ENCODE measurements at regions not wholly inside any gene's neighbourhood (a gene's known extent, or its start where the extent isn't known, plus 50 kb on each side); places are given as distances from the start of the nearest gene placed in this dataset.

GRCh38 chr10:44801383-44802327 lies 109.5 kb upstream of the TMEM72 start:
- no peak for DNase-seq (ENCODE audit: low spot score in 2 of 2)
- no peaks in the 10 kb centered on the region for H3K4me1 Mint-ChIP-seq

DNA sequence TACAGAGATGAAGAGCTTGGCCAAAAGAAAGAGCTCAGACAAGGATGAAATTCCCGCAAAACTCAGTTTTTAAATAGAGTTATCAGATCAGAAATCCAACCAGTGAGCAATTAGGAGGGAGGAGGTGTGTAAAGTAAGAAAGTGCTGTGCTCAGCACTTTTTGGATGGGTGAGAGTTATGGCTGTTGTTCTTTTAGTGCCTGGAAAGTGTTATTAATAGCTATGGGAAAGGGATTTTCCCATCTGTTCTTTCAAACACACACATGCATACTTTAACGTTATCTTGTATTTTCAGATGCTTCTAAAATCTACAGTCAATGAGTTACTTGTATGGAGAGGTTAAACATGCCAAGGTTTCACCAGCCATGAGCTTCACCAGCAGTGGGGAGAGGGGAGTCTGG lies 107.3 kb upstream of the TMEM72 start:
- peaks cover 54% of the 10 kb centered on the region for H3K27me3 Mint-ChIP-seq
- DNase-seq (ENCODE audit: low spot score in 2 of 2) (no peak), ATAC-seq (replicated peaks; ENCODE audit: extremely low read depth, poor library complexity, severe bottlenecking) (no peak)
- no peaks in the 10 kb centered on the region for H3K36me3 Mint-ChIP-seq (ENCODE audit: insufficient read depth)
- H3K4me1 Mint-ChIP-seq: no peaks in the 10 kb centered on the region
- no peaks in the 10 kb centered on the region for H3K9me3 Mint-ChIP-seq
- H3K27ac Mint-ChIP-seq (ENCODE audit: low read depth): no peak overlapping the region
- no peak overlapping the region for H3K4me3 Mint-ChIP-seq

More at GRCh38 chr10:44801383-44802327, 109.5 kb upstream of the TMEM72 start:
- ATAC-seq (replicated peaks; ENCODE audit: extremely low read depth, poor library complexity, severe bottlenecking): no peak
- Mint-ChIP-seq H3K4me3 (no peak overlapping the region), H3K27me3 (peaks cover 72% of the 10 kb centered on the region), H3K27ac (ENCODE audit: low read depth) (no peak overlapping the region), H3K36me3 (ENCODE audit: insufficient read depth) (no peaks in the 10 kb centered on the region), H3K9me3 (no peaks in the 10 kb centered on the region)

- H3K36me3 Mint-ChIP-seq (ENCODE audit: insufficient read depth): no peaks in the 10 kb centered on the region
- DNase-seq (ENCODE audit: low spot score in 2 of 2) (no peak), ATAC-seq (replicated peaks; ENCODE audit: extremely low read depth, poor library complexity, severe bottlenecking) (no peak)
- no peaks in the 10 kb centered on the region for H3K4me1 Mint-ChIP-seq
- no peaks in the 10 kb centered on the region for H3K9me3 Mint-ChIP-seq
- no peak overlapping the region for H3K4me3 Mint-ChIP-seq
- H3K27ac Mint-ChIP-seq (ENCODE audit: low read depth): no peak overlapping the region
- H3K27me3 Mint-ChIP-seq: peaks cover 48% of the 10 kb centered on the region
These were observed 106.5 kb upstream of the TMEM72 start for GRCh38 chr10:44804661-44805060.

DNA sequence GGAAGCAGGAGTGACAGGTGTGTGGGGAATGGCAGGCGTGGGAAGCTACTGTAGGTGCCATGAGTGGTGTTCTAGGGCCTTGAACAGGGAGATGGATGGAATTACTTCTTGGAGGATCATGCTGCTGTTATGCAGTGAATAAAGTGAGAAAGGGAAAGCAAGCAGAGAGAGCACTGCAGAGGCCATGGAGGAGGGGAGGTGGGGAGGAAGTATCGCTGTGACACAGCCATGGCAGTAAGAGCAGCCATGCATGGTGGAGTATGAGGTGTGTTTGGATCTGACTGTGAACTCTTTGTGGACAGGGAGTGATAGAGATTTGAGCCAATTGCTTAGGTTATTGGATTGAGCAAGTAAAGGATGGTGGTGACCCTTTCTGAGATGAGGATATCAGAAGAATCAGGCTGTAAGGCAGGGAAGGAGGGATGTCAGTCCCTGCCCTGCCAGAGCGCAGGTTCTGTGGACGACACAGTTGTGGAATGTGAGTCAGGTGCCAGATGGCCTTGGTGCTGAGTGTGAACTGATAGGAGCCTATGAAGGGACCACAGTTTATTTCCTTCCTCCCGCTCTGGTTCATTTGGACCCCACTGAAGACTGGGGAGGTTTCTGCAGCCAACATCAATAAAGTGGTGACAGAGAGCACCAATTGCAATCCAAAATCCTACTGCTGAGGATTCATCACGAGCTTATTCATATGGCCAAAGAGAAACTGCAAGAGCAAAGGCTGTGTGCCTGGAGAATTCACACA lies 105.5 kb upstream of the TMEM72 start:
- DNase-seq (ENCODE audit: low spot score in 2 of 2) (no peak), ATAC-seq (replicated peaks; ENCODE audit: extremely low read depth, poor library complexity, severe bottlenecking) (no peak)
- H3K27me3 Mint-ChIP-seq: peaks cover 38% of the 10 kb centered on the region
- no peaks in the 10 kb centered on the region for H3K36me3 Mint-ChIP-seq (ENCODE audit: insufficient read depth)
- no peak overlapping the region for H3K27ac Mint-ChIP-seq (ENCODE audit: low read depth)
- no peaks in the 10 kb centered on the region for H3K4me1 Mint-ChIP-seq
- no peaks in the 10 kb centered on the region for H3K9me3 Mint-ChIP-seq
- no peak overlapping the region for H3K4me3 Mint-ChIP-seq

GRCh38 chr10:44806950-44807349 lies 104.2 kb upstream of the TMEM72 start:
- no peak for ATAC-seq (replicated peaks; ENCODE audit: extremely low read depth, poor library complexity, severe bottlenecking)
- DNase-seq (ENCODE audit: low spot score in 2 of 2): no peak
- Mint-ChIP-seq H3K36me3 (ENCODE audit: insufficient read depth) (no peaks in the 10 kb centered on the region), H3K27ac (ENCODE audit: low read depth) (no peak overlapping the region), H3K9me3 (no peaks in the 10 kb centered on the region), H3K4me3 (no peak overlapping the region), H3K4me1 (no peaks in the 10 kb centered on the region), H3K27me3 (peaks cover 36% of the 10 kb centered on the region)

GRCh38 chr10:44807451-44807850 lies 103.7 kb upstream of the TMEM72 start:
- Mint-ChIP-seq H3K36me3 (ENCODE audit: insufficient read depth) (no peaks in the 10 kb centered on the region), H3K27ac (ENCODE audit: low read depth) (no peak overlapping the region), H3K4me1 (no peaks in the 10 kb centered on the region), H3K27me3 (peaks cover 36% of the 10 kb centered on the region), H3K4me3 (no peak overlapping the region), H3K9me3 (no peaks in the 10 kb centered on the region)
- ATAC-seq (replicated peaks; ENCODE audit: extremely low read depth, poor library complexity, severe bottlenecking) (no peak), DNase-seq (ENCODE audit: low spot score in 2 of 2) (no peak)

DNA sequence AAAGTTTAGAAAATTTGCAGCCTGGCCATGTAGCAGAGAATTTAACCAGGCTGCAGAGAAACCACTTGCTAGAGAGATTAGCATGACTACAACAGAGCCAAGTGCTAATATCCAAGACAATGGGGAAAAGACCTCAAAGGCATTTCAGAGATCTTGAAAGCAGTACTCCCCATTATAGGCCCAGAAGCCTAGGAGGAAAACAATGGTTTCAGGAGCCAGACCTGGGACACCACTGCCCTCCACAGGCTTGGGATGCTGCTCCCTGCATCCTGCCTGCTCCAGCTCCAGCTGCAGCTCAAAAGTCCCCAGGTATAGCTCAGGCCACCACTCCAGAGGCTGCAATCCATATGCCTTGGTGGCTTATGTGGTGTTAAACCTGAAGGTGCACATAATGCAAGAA lies 101.5 kb upstream of the TMEM72 start:
- no peak for DNase-seq (ENCODE audit: low spot score in 2 of 2)
- Mint-ChIP-seq H3K36me3 (ENCODE audit: insufficient read depth) (no peaks in the 10 kb centered on the region), H3K27ac (ENCODE audit: low read depth) (no peak overlapping the region), H3K9me3 (no peaks in the 10 kb centered on the region), H3K27me3 (peaks cover 16% of the 10 kb centered on the region), H3K4me1 (no peaks in the 10 kb centered on the region), H3K4me3 (no peak overlapping the region)
- ATAC-seq (replicated peaks; ENCODE audit: extremely low read depth, poor library complexity, severe bottlenecking): no peak

DNA sequence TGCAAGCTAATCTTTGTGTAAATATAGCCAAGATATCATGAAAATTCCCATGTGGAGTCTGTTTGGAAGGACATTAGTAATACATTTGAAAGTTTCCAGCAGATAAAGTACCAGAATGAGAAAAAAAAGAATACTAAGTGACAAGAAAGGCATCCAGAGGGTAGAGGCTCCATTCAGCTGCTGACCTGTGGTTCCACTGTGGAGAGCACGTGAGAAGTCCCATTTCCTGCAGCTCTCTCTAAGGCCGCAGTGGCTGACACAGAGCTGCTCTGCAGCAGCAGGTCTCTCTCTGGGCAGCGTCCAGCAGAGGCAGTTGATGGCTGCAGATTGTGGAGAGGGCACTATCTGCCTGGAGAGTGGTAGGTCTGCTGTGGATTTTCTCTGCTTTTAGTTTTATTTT lies 100.1 kb upstream of the TMEM72 start:
- Mint-ChIP-seq H3K4me3 (no peak overlapping the region), H3K27me3 (peaks cover 1% of the 10 kb centered on the region), H3K36me3 (ENCODE audit: insufficient read depth) (no peaks in the 10 kb centered on the region), H3K4me1 (no peaks in the 10 kb centered on the region), H3K27ac (ENCODE audit: low read depth) (no peak overlapping the region), H3K9me3 (no peaks in the 10 kb centered on the region)
- DNase-seq (ENCODE audit: low spot score in 2 of 2) (no peak), ATAC-seq (replicated peaks; ENCODE audit: extremely low read depth, poor library complexity, severe bottlenecking) (no peak)

DNA sequence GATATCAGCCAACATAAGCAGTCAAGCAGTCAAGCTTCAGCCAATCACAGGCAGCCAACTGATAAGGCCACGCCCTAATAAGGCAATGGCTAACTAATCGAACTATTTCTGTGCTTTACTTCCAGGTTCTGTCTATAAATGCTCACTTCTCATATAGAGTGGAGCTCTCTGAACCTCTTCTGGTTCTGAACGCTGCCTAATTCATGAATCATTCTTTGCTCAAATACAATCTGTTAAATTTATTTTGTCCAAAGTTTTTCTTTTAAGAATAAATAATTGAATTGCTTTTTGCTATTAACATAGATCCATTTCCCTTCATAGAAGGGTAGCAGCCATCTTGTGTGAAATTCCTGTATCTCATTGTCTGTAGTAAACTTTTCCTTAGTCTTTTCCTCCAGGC lies 97.9 kb upstream of the TMEM72 start:
- Mint-ChIP-seq H3K27ac (ENCODE audit: low read depth) (no peak overlapping the region), H3K36me3 (ENCODE audit: insufficient read depth) (no peaks in the 10 kb centered on the region), H3K27me3 (no peaks in the 10 kb centered on the region), H3K4me3 (no peak overlapping the region), H3K4me1 (no peaks in the 10 kb centered on the region), H3K9me3 (no peaks in the 10 kb centered on the region)
- ATAC-seq (replicated peaks; ENCODE audit: extremely low read depth, poor library complexity, severe bottlenecking): no peak
- no peak for DNase-seq (ENCODE audit: low spot score in 2 of 2)

GRCh38 chr10:44814929-44815328 lies 96.2 kb upstream of the TMEM72 start:
- no peak overlapping the region for H3K4me3 Mint-ChIP-seq

GRCh38 chr10:44818041-44818649 lies 93.0 kb upstream of the TMEM72 start:
- H3K27ac Mint-ChIP-seq (ENCODE audit: low read depth): no peak overlapping the region
- no peaks in the 10 kb centered on the region for H3K9me3 Mint-ChIP-seq
- H3K4me3 Mint-ChIP-seq: no peak overlapping the region
- H3K4me1 Mint-ChIP-seq: no peaks in the 10 kb centered on the region
- no peak for ATAC-seq (replicated peaks; ENCODE audit: extremely low read depth, poor library complexity, severe bottlenecking)
- no peak for DNase-seq (ENCODE audit: low spot score in 2 of 2)
- H3K27me3 Mint-ChIP-seq: peaks cover 39% of the 10 kb centered on the region
- peaks cover 1% of the 10 kb centered on the region for H3K36me3 Mint-ChIP-seq (ENCODE audit: insufficient read depth)

More at GRCh38 chr10:44814929-44815328, 96.2 kb upstream of the TMEM72 start:
- Mint-ChIP-seq H3K9me3 (no peaks in the 10 kb centered on the region), H3K27me3 (peaks cover 13% of the 10 kb centered on the region), H3K4me1 (no peaks in the 10 kb centered on the region), H3K36me3 (ENCODE audit: insufficient read depth) (no peaks in the 10 kb centered on the region), H3K27ac (ENCODE audit: low read depth) (no peak overlapping the region)
- no peak for DNase-seq (ENCODE audit: low spot score in 2 of 2)
- ATAC-seq (replicated peaks; ENCODE audit: extremely low read depth, poor library complexity, severe bottlenecking): no peak

DNA sequence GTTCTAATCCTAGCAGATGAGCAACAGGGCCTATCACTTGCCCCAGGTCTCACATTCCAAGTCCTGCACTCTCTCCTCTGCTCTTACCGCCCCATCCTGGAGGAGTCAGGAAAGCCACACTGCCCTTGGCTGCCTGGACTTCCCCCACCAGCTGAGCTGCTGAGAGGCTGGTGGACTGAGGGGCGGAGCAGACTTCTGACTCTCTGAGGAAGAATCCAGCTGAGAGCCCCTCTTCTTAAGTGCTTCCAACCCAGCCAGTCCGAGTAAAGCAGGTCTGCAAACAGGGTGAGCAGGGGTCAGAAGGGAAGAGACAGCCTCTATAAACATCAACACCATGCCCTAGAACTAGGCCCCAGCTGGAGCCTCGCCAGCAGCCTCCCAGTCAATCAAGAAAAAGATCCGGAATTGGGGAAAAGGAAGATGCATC lies 92.4 kb upstream of the TMEM72 start:
- H3K4me1 Mint-ChIP-seq: no peaks in the 10 kb centered on the region
- peaks cover 45% of the 10 kb centered on the region for H3K27me3 Mint-ChIP-seq
- no peak for ATAC-seq (replicated peaks; ENCODE audit: extremely low read depth, poor library complexity, severe bottlenecking)
- no peak overlapping the region for H3K4me3 Mint-ChIP-seq
- no peaks in the 10 kb centered on the region for H3K9me3 Mint-ChIP-seq
- H3K27ac Mint-ChIP-seq (ENCODE audit: low read depth): no peak overlapping the region
- peaks cover 1% of the 10 kb centered on the region for H3K36me3 Mint-ChIP-seq (ENCODE audit: insufficient read depth)
- no peak for DNase-seq (ENCODE audit: low spot score in 2 of 2)

Data from central memory CD8-positive, alpha-beta T cell (primary cell).